GM21737 (cell line): ENCODE measurements at regions not wholly inside any gene's neighbourhood (a gene's known extent, or its start where the extent isn't known, plus 50 kb on each side); places are given as distances from the start of the nearest gene placed in this dataset.

Source experiments
- ATAC-seq: cut with Tn5 transposase; IDR thresholded peaks from one replicate; pipeline ENCODE4 v1.9.1; 2021; ENCODE audit warnings: mild to moderate bottlenecking, moderate library complexity; ENCODE audit not compliant: unreplicated experiment

- no peak for ATAC-seq
Observed at GRCh38 chr22:49366437-49366836, 461.2 kb downstream of the BRD1 start.

GRCh38 chr22:49365910-49366309 lies 461.8 kb downstream of the BRD1 start:
- ATAC-seq = no peak

GRCh38 chr22:49365191-49365837 lies 462.4 kb downstream of the BRD1 start:
- ATAC-seq = no peak

GRCh38 chr22:49364398-49364797 lies 463.3 kb downstream of the BRD1 start:
- ATAC-seq = no peak

GRCh38 chr22:49363526-49364230 lies 464.0 kb downstream of the BRD1 start:
- ATAC-seq = no peak

GRCh38 chr22:49362211-49362839 lies 465.3 kb downstream of the BRD1 start:
- ATAC-seq = no peak

GRCh38 chr22:49361164-49361563 lies 466.5 kb downstream of the BRD1 start:
- ATAC-seq = no peak

- no peak for ATAC-seq
Observed at GRCh38 chr22:49360746-49361145, 466.9 kb downstream of the BRD1 start.

- no peak for ATAC-seq
Observed at GRCh38 chr22:49359076-49359475, 468.6 kb downstream of the BRD1 start.

GRCh38 chr22:49357661-49358440 lies 469.8 kb downstream of the BRD1 start:
- no peak for ATAC-seq

GRCh38 chr22:49356428-49356827 lies 471.2 kb downstream of the BRD1 start:
- no peak for ATAC-seq

- no peak for ATAC-seq
Observed at GRCh38 chr22:49355211-49355920, 472.3 kb downstream of the BRD1 start.

- ATAC-seq = no peak
Observed at GRCh38 chr22:49354516-49355210, 473.0 kb downstream of the BRD1 start.

GRCh38 chr22:49353235-49353634 lies 474.4 kb downstream of the BRD1 start:
- ATAC-seq = no peak

- ATAC-seq = no peak
Observed at GRCh38 chr22:49352361-49353169, 475.1 kb downstream of the BRD1 start.

- no peak for ATAC-seq
Observed at GRCh38 chr22:49351761-49352227, 475.9 kb downstream of the BRD1 start.

GRCh38 chr22:49350441-49351121 lies 477.1 kb downstream of the BRD1 start:
- ATAC-seq = no peak

- no peak for ATAC-seq
Observed at GRCh38 chr22:49349841-49350381, 477.8 kb downstream of the BRD1 start.
